Transverse colon (tissue), 4 donors: ENCODE measurements at regions not wholly inside any gene's neighbourhood (a gene's known extent, or its start where the extent isn't known, plus 50 kb on each side); places are given as distances from the start of the nearest gene placed in this dataset.

ENCODE experiments used
- DNase-seq: peaks from one replicate; pipeline ENCODE4 v3.0.0-alpha.2; 2019
- H3K27ac ChIP-seq, 4 donors: fragments of 200-600 bp; sonication (generic); 2 replicates each; pipeline ENCODE4 v1.5.1; 2016 to 2018; ENCODE audit warnings: inconsistent platforms in 4 of 4
- H3K27me3 ChIP-seq: fragments of 200-600 bp; sonication (generic); 2 replicates; pipeline ENCODE4 v1.5.1; 2017; ENCODE audit warnings: inconsistent platforms
- H3K36me3 ChIP-seq, 4 donors: fragments of 200-600 bp; sonication (generic); 2 replicates each; pipeline ENCODE4 v1.5.1; 2017 to 2019; ENCODE audit warnings: inconsistent platforms in 4 of 4
- H3K4me1 ChIP-seq, 4 donors: fragments of 200-600 bp; sonication (generic); 2 replicates each; pipeline ENCODE4 v1.5.1; 2017 to 2020; ENCODE audit warnings: inconsistent platforms in 4 of 4
- H3K4me3 ChIP-seq, 4 donors: fragments of 200-600 bp; sonication (generic); 1 replicate in 1 of 4; 2 replicates in 3 of 4; pipeline versions ENCODE4 v1.5.1 to v1.6.1; 2017 to 2019; ENCODE audit warnings: inconsistent platforms in 4 of 4
- H3K9me3 ChIP-seq, 2 donors: fragments of 200-600 bp; sonication (generic); 2 replicates each; pipeline ENCODE4 v1.5.1; 2017 to 2019; ENCODE audit warnings: inconsistent platforms in 2 of 2
- CTCF ChIP-seq, 5 experiments: fragments of 200-600 bp in 3 of 5; fragments of 450-650 bp in 2 of 5; sonication (generic) in 3 of 5; IDR thresholded peaks; 1 replicate in 2 of 5; 2 replicates in 3 of 5; pipeline ENCODE4 v1.5.1; 2016 to 2017; ENCODE audit warnings: antibody characterized with exemption in 5 of 5, inconsistent platforms in 3 of 5, mild to moderate bottlenecking in 2 of 5, moderate library complexity in 1 of 5
- EP300 ChIP-seq: sonication (generic); formaldehyde crosslinking; IDR thresholded peaks from one replicate; pipeline ENCODE4 v1.6.1; 2017; ENCODE audit warnings: antibody characterized with exemption, low read depth
- POLR2A ChIP-seq: fragments of 450-650 bp; IDR thresholded peaks from one replicate; pipeline ENCODE4 v1.6.1; 2016; ENCODE audit warnings: antibody characterized with exemption, mild to moderate bottlenecking, moderate library complexity
- POLR2AphosphoS5 ChIP-seq, 3 donors: sonication (generic); formaldehyde crosslinking; IDR thresholded peaks; one replicate each; pipeline ENCODE4 v1.6.1; 2016; ENCODE audit warnings: antibody characterized with exemption in 3 of 3
- WGBS, 2 donors: methylation state at CpG; one replicate each; pipeline ENCODE4 v1.1.5; 2018; ENCODE audit warnings: low coverage in 1 of 2; 5-methylcytosine and 5-hydroxymethylcytosine counted together
- in situ Hi-C, 4 donors: fragments of 200-750 bp; cut with MboI; loops; one replicate each; pipeline versions ENCODE4 v1.15.0 to v1.15.1; 2017; ENCODE audit warnings: low sequenced_read_pairs in 3 of 4, low pct_ligation_motif_present in 1 of 4, low pct_unique_long_range_greater_than_20kb in 1 of 4
- intact Hi-C: fragments of 100-400 bp; cut with DNase I; formaldehyde crosslinking; loops from one replicate; pipeline ENCODE4 v1.15.1; 2023; ENCODE audit warnings: low total_unique reads

GRCh38 chr4:144547678-144548298 is 98.2 kb upstream of the HHIP start:
- Histone ChIP-seq H3K27ac (no peak overlapping the region), H3K4me1 (no peaks in the 10 kb centered on the region), H3K36me3 (no peaks in the 10 kb centered on the region), H3K9me3 (no peaks in the 10 kb centered on the region), H3K27me3 (no peaks in the 10 kb centered on the region), H3K4me3 (no peak overlapping the region)
- no peak for DNase-seq
- TF ChIP-seq CTCF (IDR thresholded peaks at IDR 0.05) (no peak), POLR2A (no peak), POLR2AphosphoS5 (IDR thresholded peaks at IDR 0.05) (no peak), EP300 (no peak)
- intact Hi-C loops, result no loop called here
- WGBS, 2 donors, result 73 to 79% methylated on average over 2 of the region's 2 CpGs
- in situ Hi-C loops, result no loop called here

GRCh38 chr4:144556636-144557035 is 89.3 kb upstream of the HHIP start:
- Histone ChIP-seq H3K27ac (no peak overlapping the region), H3K4me3 (no peak overlapping the region), H3K4me1 (no peaks in the 10 kb centered on the region), H3K36me3 (no peaks in the 10 kb centered on the region), H3K27me3 (no peaks in the 10 kb centered on the region), H3K9me3 (no peaks in the 10 kb centered on the region)
- no peak for DNase-seq
- WGBS, 2 donors, result 29 to 48% methylated on average over 1 of the region's 1 CpG
- in situ Hi-C loops (no loop called here), intact Hi-C loops (loop anchor here (1.0 kb wide), 1 partner anchor 11 kb away; no protein-coding TSS in a partner anchor)
- no peak for TF ChIP-seq POLR2A
- TF ChIP-seq POLR2AphosphoS5 (IDR thresholded peaks at IDR 0.05), result no peak

GRCh38 chr4:144557404-144557803 is 88.6 kb upstream of the HHIP start:
- Histone ChIP-seq H3K4me1 (no peaks in the 10 kb centered on the region), H3K27me3 (no peaks in the 10 kb centered on the region), H3K36me3 (no peaks in the 10 kb centered on the region), H3K4me3 (no peak overlapping the region), H3K9me3 (no peaks in the 10 kb centered on the region), H3K27ac (no peak overlapping the region)
- in situ Hi-C loops (no loop called here), intact Hi-C loops (no loop called here)
- 43 to 65% methylated on average over 1 of the region's 1 CpG for WGBS, 2 donors
- TF ChIP-seq EP300 (no peak), POLR2A (no peak), CTCF (IDR thresholded peaks at IDR 0.05) (no peak), POLR2AphosphoS5 (IDR thresholded peaks at IDR 0.05) (no peak)
- DNase-seq, result no peak

- Histone ChIP-seq H3K9me3 (no peaks in the 10 kb centered on the region), H3K4me3 (no peak overlapping the region), H3K27me3 (no peaks in the 10 kb centered on the region), H3K27ac (no peak overlapping the region), H3K36me3 (no peaks in the 10 kb centered on the region), H3K4me1 (no peaks in the 10 kb centered on the region)
- TF ChIP-seq POLR2A (no peak), EP300 (no peak), CTCF (IDR thresholded peaks at IDR 0.05) (no peak), POLR2AphosphoS5 (IDR thresholded peaks at IDR 0.05) (no peak)
- in situ Hi-C loops (no loop called here), intact Hi-C loops (no loop called here)
- no peak for DNase-seq
- 27 to 53% methylated on average over 2 to 10 of the region's 10 CpGs for WGBS, 2 donors
Measured at GRCh38 chr4:144562019-144562705, 83.8 kb upstream of the HHIP start.
